Islet precursor cell (in vitro differentiated cells): ENCODE measurements at regions not wholly inside any gene's neighbourhood (a gene's known extent, or its start where the extent isn't known, plus 50 kb on each side); places are given as distances from the start of the nearest gene placed in this dataset.
"Not testable (repeated sequence)": the region's sequence is repeated elsewhere in the genome, so short reads cannot be mapped to it uniquely, and the experiment has no call there.

ENCODE experiments used
- DNase-seq: peaks from one replicate; pipeline ENCODE4 v3.0.0-alpha.2; 2018

- no peak for DNase-seq
These were observed 158.5 kb upstream of the MXRA5 start for GRCh38 chrX:3504916-3505315.

GRCh38 chrX:3501833-3502535 is 155.5 kb upstream of the MXRA5 start:
- DNase-seq = peak; percentile 71

GRCh38 chrX:3495836-3496769 is 149.7 kb upstream of the MXRA5 start:
- not testable (repeated sequence) for DNase-seq

- no peak for DNase-seq
These were observed 147.2 kb upstream of the MXRA5 start for GRCh38 chrX:3493605-3494004.

GRCh38 chrX:3485727-3486126 is 139.3 kb upstream of the MXRA5 start:
- DNase-seq = no peak

GRCh38 chrX:3479026-3479425 is 132.6 kb upstream of the MXRA5 start:
- DNase-seq = no peak

GRCh38 chrX:3476973-3477372 is 130.5 kb upstream of the MXRA5 start:
- DNase-seq = no peak

GRCh38 chrX:3470211-3470679 is 123.8 kb upstream of the MXRA5 start:
- DNase-seq = peak; percentile 64

- DNase-seq = no peak
These were observed 121.6 kb upstream of the MXRA5 start for GRCh38 chrX:3468031-3468430.

- no peak for DNase-seq
These were observed 118.6 kb upstream of the MXRA5 start for GRCh38 chrX:3465017-3465416.

GRCh38 chrX:3462166-3462508 is 115.7 kb upstream of the MXRA5 start:
- no peak for DNase-seq

- no peak for DNase-seq
These were observed 115.1 kb upstream of the MXRA5 start for GRCh38 chrX:3461397-3462165.

GRCh38 chrX:3455796-3456195 is 109.3 kb upstream of the MXRA5 start:
- DNase-seq = no peak

- DNase-seq = no peak
These were observed 105.1 kb upstream of the MXRA5 start for GRCh38 chrX:3451571-3451970.

- DNase-seq = no peak
These were observed 104.6 kb upstream of the MXRA5 start for GRCh38 chrX:3450881-3451570.

GRCh38 chrX:3449287-3449686 is 102.8 kb upstream of the MXRA5 start:
- DNase-seq = no peak

GRCh38 chrX:3448563-3448962 is 102.1 kb upstream of the MXRA5 start:
- DNase-seq = no peak

GRCh38 chrX:3445806-3446490 is 99.5 kb upstream of the MXRA5 start:
- DNase-seq = no peak

GRCh38 chrX:3443184-3443583 is 96.7 kb upstream of the MXRA5 start:
- peak; percentile 60 for DNase-seq

GRCh38 chrX:3442691-3443090 is 96.2 kb upstream of the MXRA5 start:
- no peak for DNase-seq

GRCh38 chrX:3440981-3441380 is 94.5 kb upstream of the MXRA5 start:
- DNase-seq = no peak

GRCh38 chrX:3435916-3436315 is 89.5 kb upstream of the MXRA5 start:
- not testable (repeated sequence) for DNase-seq
